ENCODE measurements at regions not wholly inside any gene's neighbourhood (a gene's known extent, or its start where the extent isn't known, plus 50 kb on each side); places are given as distances from the start of the nearest gene placed in this dataset.

DNA sequence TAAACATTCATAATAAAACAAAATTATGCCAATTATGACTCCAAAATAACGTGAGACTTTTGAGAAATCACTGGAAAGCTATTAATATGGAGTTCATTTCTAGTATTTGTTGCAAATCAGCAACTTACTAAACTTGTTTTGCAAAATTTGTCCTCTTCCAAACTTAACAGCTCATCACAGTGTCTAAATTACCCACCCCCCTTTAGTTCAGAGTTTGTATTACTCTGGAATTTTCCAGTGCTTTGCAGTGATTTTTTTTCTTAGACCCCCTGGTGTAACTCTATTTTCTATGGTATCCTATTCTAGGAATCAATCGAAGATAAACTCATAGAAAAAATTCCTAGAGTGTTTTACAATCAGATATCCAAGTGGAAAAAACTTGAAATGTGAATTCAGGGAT, 72.4 kb upstream of the CACHD1 start:
- FAIRE-seq (no peak), DNase-seq (ENCODE audit: low read depth) (no peak)
- no peaks in the 10 kb centered on the region for H3K36me3 ChIP-seq (ENCODE audit: control insufficient read depth, insufficient read depth, low read length)

DNA sequence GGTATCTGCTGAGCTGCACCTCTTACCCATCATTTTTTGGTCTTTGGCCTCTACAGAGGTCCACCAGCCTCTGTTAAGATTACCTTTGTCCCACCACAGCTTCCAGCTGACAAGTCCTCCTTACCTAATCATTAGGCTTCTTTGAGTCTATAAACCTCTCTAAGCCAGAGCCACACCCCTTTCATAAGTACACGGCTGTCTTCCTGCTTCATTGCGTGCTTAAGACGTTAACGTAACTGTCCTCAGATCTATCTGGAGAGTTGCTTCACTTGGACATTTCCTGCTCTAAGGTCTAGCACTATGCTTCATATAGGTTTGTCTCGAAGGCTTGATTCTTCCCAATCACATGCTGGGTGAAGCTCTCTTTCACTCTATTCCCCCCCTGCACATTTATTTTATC, 71.0 kb upstream of the CACHD1 start:
- TF ChIP-seq CTCF (IDR thresholded peaks at IDR 0.05; ENCODE audit: insufficient read depth, low read length, severe bottlenecking): no peak
- Histone ChIP-seq H3K4me3 (ENCODE audit: low read depth, low read length) (no peak overlapping the region), H3K27me3 (ENCODE audit: control insufficient read depth, insufficient read depth, low read length) (no peaks in the 10 kb centered on the region), H3K36me3 (ENCODE audit: control insufficient read depth, insufficient read depth, low read length) (no peaks in the 10 kb centered on the region)
- DNase-seq (ENCODE audit: low read depth) (no peak), FAIRE-seq (no peak)

More for the DNA sequence above, 72.4 kb upstream of the CACHD1 start:
- no peak for TF ChIP-seq CTCF (IDR thresholded peaks at IDR 0.05; ENCODE audit: insufficient read depth, low read length, severe bottlenecking)
- H3K27me3 ChIP-seq (ENCODE audit: control insufficient read depth, insufficient read depth, low read length): no peaks in the 10 kb centered on the region
- no peak overlapping the region for H3K4me3 ChIP-seq (ENCODE audit: low read depth, low read length)

- no peak overlapping the region for H3K4me3 ChIP-seq (ENCODE audit: low read depth, low read length)
- no peak for FAIRE-seq
- no peak for DNase-seq (ENCODE audit: low read depth)
- no peak for TF ChIP-seq CTCF (IDR thresholded peaks at IDR 0.05; ENCODE audit: insufficient read depth, low read length, severe bottlenecking)
- H3K36me3 ChIP-seq (ENCODE audit: control insufficient read depth, insufficient read depth, low read length): no peaks in the 10 kb centered on the region
- H3K27me3 ChIP-seq (ENCODE audit: control insufficient read depth, insufficient read depth, low read length): no peaks in the 10 kb centered on the region
Measured at GRCh38 chr1:64401285-64401684, 68.6 kb upstream of the CACHD1 start.

GRCh38 chr1:64403331-64403730, 66.6 kb upstream of the CACHD1 start:
- no peak for TF ChIP-seq CTCF (IDR thresholded peaks at IDR 0.05; ENCODE audit: insufficient read depth, low read length, severe bottlenecking)
- H3K27me3 ChIP-seq (ENCODE audit: control insufficient read depth, insufficient read depth, low read length): peaks cover 2% of the 10 kb centered on the region
- no peak overlapping the region for H3K4me3 ChIP-seq (ENCODE audit: low read depth, low read length)
- H3K36me3 ChIP-seq (ENCODE audit: control insufficient read depth, insufficient read depth, low read length): no peaks in the 10 kb centered on the region
- FAIRE-seq (no peak), DNase-seq (ENCODE audit: low read depth) (no peak)

DNA sequence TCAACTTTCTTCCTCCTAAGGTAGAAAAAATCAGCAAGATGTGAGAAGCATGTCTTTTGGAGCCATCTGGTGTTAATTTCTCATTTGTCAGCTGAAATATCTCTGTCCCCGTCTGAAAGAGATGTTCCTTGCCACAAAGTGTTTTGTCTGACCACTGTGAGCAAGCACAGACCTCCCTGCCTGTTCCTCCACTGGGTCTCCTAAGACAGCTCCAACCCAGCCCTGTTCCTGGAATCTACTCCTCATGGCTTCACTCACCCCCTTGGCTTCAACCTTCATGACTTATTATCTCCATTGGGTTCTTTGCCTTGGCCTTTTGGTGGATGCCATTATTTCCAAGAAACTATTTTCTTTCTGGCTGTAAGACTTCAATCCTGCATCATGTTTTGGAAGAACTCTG, 65.7 kb upstream of the CACHD1 start:
- no peaks in the 10 kb centered on the region for H3K36me3 ChIP-seq (ENCODE audit: control insufficient read depth, insufficient read depth, low read length)
- no peak overlapping the region for H3K4me3 ChIP-seq (ENCODE audit: low read depth, low read length)
- FAIRE-seq: no peak
- H3K27me3 ChIP-seq (ENCODE audit: control insufficient read depth, insufficient read depth, low read length): peaks cover 2% of the 10 kb centered on the region
- no peak for DNase-seq (ENCODE audit: low read depth)
- no peak for TF ChIP-seq CTCF (IDR thresholded peaks at IDR 0.05; ENCODE audit: insufficient read depth, low read length, severe bottlenecking)

DNA sequence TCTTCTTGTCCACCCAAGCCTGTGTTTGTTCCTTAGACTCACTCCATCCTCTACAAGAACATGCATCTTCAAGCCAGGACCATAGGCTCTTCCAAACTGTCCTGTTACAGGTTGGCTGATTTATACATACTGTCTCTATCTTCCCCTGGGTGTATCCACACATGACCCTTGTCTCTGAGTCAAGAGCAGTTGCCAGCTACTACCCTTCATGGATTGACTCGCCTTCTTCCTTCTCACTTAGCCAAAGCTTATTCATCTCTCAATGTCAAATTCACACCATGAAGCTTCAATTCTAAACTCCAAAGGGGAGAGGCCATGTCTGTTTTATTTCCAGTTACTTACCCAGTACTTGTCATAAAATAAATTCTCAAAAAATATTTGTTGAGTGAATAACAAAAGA, 64.1 kb upstream of the CACHD1 start:
- no peaks in the 10 kb centered on the region for H3K36me3 ChIP-seq (ENCODE audit: control insufficient read depth, insufficient read depth, low read length)
- no peak overlapping the region for H3K4me3 ChIP-seq (ENCODE audit: low read depth, low read length)
- H3K27me3 ChIP-seq (ENCODE audit: control insufficient read depth, insufficient read depth, low read length): peaks cover 2% of the 10 kb centered on the region
- DNase-seq (ENCODE audit: low read depth): peak; percentile 60
- no peak for TF ChIP-seq CTCF (IDR thresholded peaks at IDR 0.05; ENCODE audit: insufficient read depth, low read length, severe bottlenecking)
- no peak for FAIRE-seq
